ENCODE measurements at regions not wholly inside any gene's neighbourhood (a gene's known extent, or its start where the extent isn't known, plus 50 kb on each side); places are given as distances from the start of the nearest gene placed in this dataset.

DNA sequence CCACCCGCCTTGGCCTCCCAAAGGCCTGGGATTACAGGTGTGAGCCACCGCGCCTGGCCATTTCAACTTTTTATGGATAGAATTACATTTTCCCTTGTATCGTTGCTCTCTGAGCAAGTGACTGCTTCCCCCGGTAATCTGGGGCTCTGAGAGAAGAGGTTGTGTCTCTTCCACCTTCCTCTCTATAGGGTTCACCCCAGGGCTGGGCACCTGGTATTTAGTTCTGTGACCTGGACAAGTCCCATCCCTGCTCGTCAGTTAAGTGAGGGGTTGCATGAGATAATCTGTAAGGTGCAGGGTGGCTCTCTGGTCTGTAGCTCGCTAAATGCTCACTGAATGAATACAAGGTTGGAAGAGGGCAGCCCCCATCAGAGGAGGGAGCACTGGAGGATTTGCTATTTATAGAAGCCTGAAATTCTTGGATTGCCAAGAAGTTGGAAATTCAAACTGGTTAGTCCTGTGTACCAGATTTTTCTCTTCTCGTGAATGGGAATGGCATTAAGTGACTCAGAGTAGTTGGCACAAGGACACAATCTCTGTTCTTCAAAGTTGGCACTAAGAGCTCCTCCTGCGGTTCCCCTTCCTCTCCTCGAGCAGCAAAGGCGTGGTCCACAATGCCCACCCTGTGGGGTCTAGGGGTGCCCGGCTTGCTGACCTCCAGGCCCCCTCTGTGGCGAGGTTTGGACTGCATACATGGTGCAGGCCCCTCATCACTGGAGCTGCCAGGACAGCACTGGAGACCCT, 68.1 kb upstream of the DLG1 start:
- TF ChIP-seq RUNX3 (IDR thresholded peaks at IDR 0.05; ENCODE audit: low read length) (no peak), KAT2A (conservative IDR thresholded peaks at IDR 0.05; ENCODE audit: control insufficient read depth, low read depth, low read length) (no peak), SIX5 (IDR thresholded peaks at IDR 0.05; ENCODE audit: low read depth, low read length, severe bottlenecking) (no peak), FOS (IDR thresholded peaks at IDR 0.05; ENCODE audit: borderline replicate concordance, extremely low read depth, insufficient read length) (no peak), IRF3 (IDR thresholded peaks at IDR 0.05) (no peak), SREBF2 (IDR thresholded peaks at IDR 0.05; ENCODE audit: low read length) (no peak), CBX3 (IDR thresholded peaks at IDR 0.05; ENCODE audit: borderline replicate concordance, low read depth) (no peak), HDAC2 (IDR thresholded peaks at IDR 0.05) (no peak), JUND (IDR thresholded peaks at IDR 0.05; ENCODE audit: low read depth, low read length) (no peak), MTA2 (IDR thresholded peaks at IDR 0.05; ENCODE audit: low read depth) (no peak), NRF1 (conservative IDR thresholded peaks at IDR 0.05; ENCODE audit: low read depth, low read length) (no peak), KDM1A (IDR thresholded peaks at IDR 0.05; ENCODE audit: borderline replicate concordance) (no peak), SUZ12 (IDR thresholded peaks at IDR 0.05; ENCODE audit: unreplicated experiment) (no peak), NFIC (IDR thresholded peaks at IDR 0.05; ENCODE audit: low read depth, low read length) (no peak)
- TF ChIP-seq, protein P1, sequence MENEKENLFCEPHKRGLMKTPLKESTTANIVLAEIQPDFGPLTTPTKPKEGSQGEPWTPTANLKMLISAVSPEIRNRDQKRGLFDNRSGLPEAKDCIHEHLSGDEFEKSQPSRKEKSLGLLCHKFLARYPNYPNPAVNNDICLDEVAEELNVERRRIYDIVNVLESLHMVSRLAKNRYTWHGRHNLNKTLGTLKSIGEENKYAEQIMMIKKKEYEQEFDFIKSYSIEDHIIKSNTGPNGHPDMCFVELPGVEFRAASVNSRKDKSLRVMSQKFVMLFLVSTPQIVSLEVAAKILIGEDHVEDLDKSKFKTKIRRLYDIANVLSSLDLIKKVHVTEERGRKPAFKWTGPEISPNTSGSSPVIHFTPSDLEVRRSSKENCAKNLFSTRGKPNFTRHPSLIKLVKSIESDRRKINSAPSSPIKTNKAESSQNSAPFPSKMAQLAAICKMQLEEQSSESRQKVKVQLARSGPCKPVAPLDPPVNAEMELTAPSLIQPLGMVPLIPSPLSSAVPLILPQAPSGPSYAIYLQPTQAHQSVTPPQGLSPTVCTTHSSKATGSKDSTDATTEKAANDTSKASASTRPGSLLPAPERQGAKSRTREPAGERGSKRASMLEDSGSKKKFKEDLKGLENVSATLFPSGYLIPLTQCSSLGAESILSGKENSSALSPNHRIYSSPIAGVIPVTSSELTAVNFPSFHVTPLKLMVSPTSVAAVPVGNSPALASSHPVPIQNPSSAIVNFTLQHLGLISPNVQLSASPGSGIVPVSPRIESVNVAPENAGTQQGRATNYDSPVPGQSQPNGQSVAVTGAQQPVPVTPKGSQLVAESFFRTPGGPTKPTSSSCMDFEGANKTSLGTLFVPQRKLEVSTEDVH (IDR thresholded peaks at IDR 0.05; ENCODE audit: low read depth, partially characterized antibody), result no peak
- TF ChIP-seq, protein P2, sequence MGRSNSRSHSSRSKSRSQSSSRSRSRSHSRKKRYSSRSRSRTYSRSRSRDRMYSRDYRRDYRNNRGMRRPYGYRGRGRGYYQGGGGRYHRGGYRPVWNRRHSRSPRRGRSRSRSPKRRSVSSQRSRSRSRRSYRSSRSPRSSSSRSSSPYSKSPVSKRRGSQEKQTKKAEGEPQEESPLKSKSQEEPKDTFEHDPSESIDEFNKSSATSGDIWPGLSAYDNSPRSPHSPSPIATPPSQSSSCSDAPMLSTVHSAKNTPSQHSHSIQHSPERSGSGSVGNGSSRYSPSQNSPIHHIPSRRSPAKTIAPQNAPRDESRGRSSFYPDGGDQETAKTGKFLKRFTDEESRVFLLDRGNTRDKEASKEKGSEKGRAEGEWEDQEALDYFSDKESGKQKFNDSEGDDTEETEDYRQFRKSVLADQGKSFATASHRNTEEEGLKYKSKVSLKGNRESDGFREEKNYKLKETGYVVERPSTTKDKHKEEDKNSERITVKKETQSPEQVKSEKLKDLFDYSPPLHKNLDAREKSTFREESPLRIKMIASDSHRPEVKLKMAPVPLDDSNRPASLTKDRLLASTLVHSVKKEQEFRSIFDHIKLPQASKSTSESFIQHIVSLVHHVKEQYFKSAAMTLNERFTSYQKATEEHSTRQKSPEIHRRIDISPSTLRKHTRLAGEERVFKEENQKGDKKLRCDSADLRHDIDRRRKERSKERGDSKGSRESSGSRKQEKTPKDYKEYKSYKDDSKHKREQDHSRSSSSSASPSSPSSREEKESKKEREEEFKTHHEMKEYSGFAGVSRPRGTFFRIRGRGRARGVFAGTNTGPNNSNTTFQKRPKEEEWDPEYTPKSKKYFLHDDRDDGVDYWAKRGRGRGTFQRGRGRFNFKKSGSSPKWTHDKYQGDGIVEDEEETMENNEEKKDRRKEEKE (IDR thresholded peaks at IDR 0.05), result no peak
- H3K4me1 ChIP-seq (ENCODE audit: control insufficient read depth, insufficient read depth, low read length), result no peaks in the 10 kb centered on the region
- H3K4me3 ChIP-seq, result no peak overlapping the region
- H3K4me2 ChIP-seq (ENCODE audit: control insufficient read depth, insufficient read depth), result no peak overlapping the region
- FAIRE-seq, result no peak
- no peaks in the 10 kb centered on the region for H3K9me3 ChIP-seq (replicated peaks; ENCODE audit: control insufficient read depth, insufficient read depth, low read length)
- no peaks in the 10 kb centered on the region for H3K36me3 ChIP-seq (ENCODE audit: control insufficient read depth in 2 of 2, insufficient read depth in 2 of 2, low read length in 1 of 2)
- WGBS (ENCODE audit: insufficient coverage, insufficient replicate concordance, low lambda C conversion rate, missing lambda C conversion rate), result 54% methylated on average over 13 of the region's 13 CpGs
- no peak for ATAC-seq
- no TSS peak for BruUV-seq (replicated peaks)
- no peak overlapping the region for H3K27ac ChIP-seq (ENCODE audit: control insufficient read depth, insufficient read depth)
- POLR2A ChIA-PET, result no interaction called here
- H4K20me1 ChIP-seq (ENCODE audit: control insufficient read depth, insufficient read depth), result no peaks in the 10 kb centered on the region
- no peaks in the 10 kb centered on the region for H3K79me2 ChIP-seq (ENCODE audit: control insufficient read depth, insufficient read depth, low read length)
- RAD21 ChIA-PET (ENCODE audit: unreplicated experiment), result interaction anchor here (0.8 kb wide), 1 partner anchor 233 kb away, joined by 5 read pairs; no protein-coding TSS in a partner anchor
- in situ Hi-C loops (cut with MboI), result no loop called here
- H2AFZ ChIP-seq (ENCODE audit: control insufficient read depth, low read depth, low read length), result no peak overlapping the region
- CTCF ChIA-PET, result no interaction called here
- no peaks in the 10 kb centered on the region for H3K27me3 ChIP-seq (replicated peaks in 1 of 2; ENCODE audit: control insufficient read depth in 2 of 2, insufficient read depth in 2 of 2, low read length in 1 of 2)
- intact Hi-C loops (cut with micrococcal nuclease; ENCODE audit: unreplicated experiment), result no loop called here
- SMC1A ChIA-PET (ENCODE audit: uncharacterized antibody, unreplicated experiment), result no interaction called here
- H3K9ac ChIP-seq (ENCODE audit: control insufficient read depth, insufficient read depth, low read length), result no peak overlapping the region
- no peak for DNase-seq (ENCODE audit: low read depth, low spot score)

Data from GM12878 (cell line).